Upper lobe of left lung (tissue), 4 donors: ENCODE measurements at regions not wholly inside any gene's neighbourhood (a gene's known extent, or its start where the extent isn't known, plus 50 kb on each side); places are given as distances from the start of the nearest gene placed in this dataset.

Experiments used
- EP300 ChIP-seq, 4 donors: sonication (generic); formaldehyde crosslinking; IDR thresholded peaks; one replicate each; pipeline ENCODE4 v1.5.1; 2017; ENCODE audit warnings: antibody characterized with exemption in 4 of 4, control low read depth in 2 of 4
- POLR2AphosphoS5 ChIP-seq, 2 donors: sonication (generic); formaldehyde crosslinking; IDR thresholded peaks; one replicate each; pipeline ENCODE4 v1.5.1; 2017; ENCODE audit warnings: antibody characterized with exemption in 2 of 2
- TF ChIP-seq, protein P1 (sequence below), 6 experiments: fragments of 450-650 bp in 4 of 6; fragments of 200-600 bp in 2 of 6; sonication (generic) in 2 of 6; IDR thresholded peaks; one replicate each; pipeline ENCODE4 v1.5.1; 2016 to 2019; ENCODE audit warnings: antibody characterized with exemption in 6 of 6

DNA sequence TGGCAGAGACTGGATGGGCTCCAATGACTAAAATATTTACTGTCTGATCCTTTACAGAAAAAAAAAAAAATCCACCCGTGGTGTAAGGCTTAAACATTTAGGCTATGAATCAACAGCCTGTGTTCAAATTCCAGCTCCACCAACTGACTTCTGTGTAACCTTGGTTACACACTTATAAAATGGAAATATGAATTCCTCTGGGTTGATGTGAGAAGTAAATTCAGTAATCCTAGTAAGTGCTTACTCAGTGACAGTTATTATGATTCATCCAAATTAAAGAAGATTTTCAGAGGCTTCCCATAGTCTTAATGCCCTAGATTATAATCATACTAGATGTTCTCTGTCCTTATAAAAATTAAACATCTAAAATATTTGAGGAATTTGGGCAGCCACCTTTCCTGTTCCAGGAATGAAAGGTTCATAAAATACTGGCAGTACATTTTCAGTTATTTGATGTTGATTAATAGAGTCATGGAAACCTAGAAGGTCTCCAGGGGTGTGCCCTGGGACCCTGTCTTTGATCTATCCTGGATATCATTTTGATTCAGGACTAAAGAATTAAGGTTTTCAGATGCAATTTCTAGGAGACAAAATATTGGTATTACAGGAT is 180.3 kb upstream of the ZNF217 start:
- TF ChIP-seq POLR2AphosphoS5 (IDR thresholded peaks at IDR 0.05) = no peak
- TF ChIP-seq, protein P1, sequence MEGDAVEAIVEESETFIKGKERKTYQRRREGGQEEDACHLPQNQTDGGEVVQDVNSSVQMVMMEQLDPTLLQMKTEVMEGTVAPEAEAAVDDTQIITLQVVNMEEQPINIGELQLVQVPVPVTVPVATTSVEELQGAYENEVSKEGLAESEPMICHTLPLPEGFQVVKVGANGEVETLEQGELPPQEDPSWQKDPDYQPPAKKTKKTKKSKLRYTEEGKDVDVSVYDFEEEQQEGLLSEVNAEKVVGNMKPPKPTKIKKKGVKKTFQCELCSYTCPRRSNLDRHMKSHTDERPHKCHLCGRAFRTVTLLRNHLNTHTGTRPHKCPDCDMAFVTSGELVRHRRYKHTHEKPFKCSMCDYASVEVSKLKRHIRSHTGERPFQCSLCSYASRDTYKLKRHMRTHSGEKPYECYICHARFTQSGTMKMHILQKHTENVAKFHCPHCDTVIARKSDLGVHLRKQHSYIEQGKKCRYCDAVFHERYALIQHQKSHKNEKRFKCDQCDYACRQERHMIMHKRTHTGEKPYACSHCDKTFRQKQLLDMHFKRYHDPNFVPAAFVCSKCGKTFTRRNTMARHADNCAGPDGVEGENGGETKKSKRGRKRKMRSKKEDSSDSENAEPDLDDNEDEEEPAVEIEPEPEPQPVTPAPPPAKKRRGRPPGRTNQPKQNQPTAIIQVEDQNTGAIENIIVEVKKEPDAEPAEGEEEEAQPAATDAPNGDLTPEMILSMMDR (IDR thresholded peaks at IDR 0.05) = no peak
- TF ChIP-seq EP300 (IDR thresholded peaks at IDR 0.05) = no peak
